ENCODE measurements at regions not wholly inside any gene's neighbourhood (a gene's known extent, or its start where the extent isn't known, plus 50 kb on each side); places are given as distances from the start of the nearest gene placed in this dataset.

- DNase-seq = no peak
Measured at GRCh38 chr7:88700725-88701124, 58.8 kb upstream of the ZNF804B start.

- no peak for DNase-seq
Measured at GRCh38 chr7:88694207-88694606, 65.3 kb upstream of the ZNF804B start.

GRCh38 chr7:88693131-88693530 is 66.4 kb upstream of the ZNF804B start:
- no peak for DNase-seq

- DNase-seq = no peak
Measured at GRCh38 chr7:88692493-88692892, 67.0 kb upstream of the ZNF804B start.

GRCh38 chr7:88689821-88690220 is 69.7 kb upstream of the ZNF804B start:
- no peak for DNase-seq

GRCh38 chr7:88688222-88688621 is 71.3 kb upstream of the ZNF804B start:
- DNase-seq = no peak

GRCh38 chr7:88686468-88687229 is 72.9 kb upstream of the ZNF804B start:
- no peak for DNase-seq

GRCh38 chr7:88681682-88682081 is 77.8 kb upstream of the ZNF804B start:
- DNase-seq = no peak

GRCh38 chr7:88670536-88670935 is 89.0 kb upstream of the ZNF804B start:
- no peak for DNase-seq

- no peak for DNase-seq
Measured at GRCh38 chr7:88669913-88670312, 89.6 kb upstream of the ZNF804B start.

GRCh38 chr7:88668591-88668990 is 90.9 kb upstream of the ZNF804B start:
- DNase-seq = no peak

GRCh38 chr7:88666626-88667025 is 92.9 kb upstream of the ZNF804B start:
- no peak for DNase-seq

- no peak for DNase-seq
Measured at GRCh38 chr7:88665892-88666514, 93.5 kb upstream of the ZNF804B start.

GRCh38 chr7:88664630-88665233 is 94.8 kb upstream of the ZNF804B start:
- no peak for DNase-seq

- DNase-seq = no peak
Measured at GRCh38 chr7:88661921-88662320, 97.6 kb upstream of the ZNF804B start.

GRCh38 chr7:88647825-88648224 is 111.7 kb upstream of the ZNF804B start:
- no peak for DNase-seq

GRCh38 chr7:88638583-88638982 is 120.9 kb upstream of the ZNF804B start:
- DNase-seq = no peak

GRCh38 chr7:88637795-88638194 is 121.7 kb upstream of the ZNF804B start:
- no peak for DNase-seq

- DNase-seq = no peak
Measured at GRCh38 chr7:88635149-88635548, 124.4 kb upstream of the ZNF804B start.

GRCh38 chr7:88629559-88629958 is 129.9 kb upstream of the ZNF804B start:
- DNase-seq = no peak

- no peak for DNase-seq
Measured at GRCh38 chr7:88628363-88629085, 131.0 kb upstream of the ZNF804B start.

GRCh38 chr7:88617185-88617584 is 142.3 kb upstream of the ZNF804B start:
- DNase-seq = no peak

GRCh38 chr7:88615336-88615735 is 144.2 kb upstream of the ZNF804B start:
- no peak for DNase-seq

GRCh38 chr7:88614736-88615135 is 144.8 kb upstream of the ZNF804B start:
- DNase-seq = no peak

Measured in stimulated activated naive CD4-positive, alpha-beta T cell (primary cell).